H9 (cell line): ENCODE measurements at regions not wholly inside any gene's neighbourhood (a gene's known extent, or its start where the extent isn't known, plus 50 kb on each side); places are given as distances from the start of the nearest gene placed in this dataset.

Source experiments
- DNase-seq: peaks from one replicate; pipeline ENCODE4 v3.0.0-alpha.2; 2017
- H2AFZ ChIP-seq: one replicate; pipeline ENCODE4 v1.6.1; 2013; ENCODE audit warnings: mild to moderate bottlenecking, low read length, control low read depth, moderate library complexity
- H2AK5ac ChIP-seq: 2 replicates; pipeline ENCODE4 v1.6.1; 2013; ENCODE audit warnings: low read length, control low read depth, mixed read lengths; ENCODE audit not compliant: insufficient read length
- H2BK120ac ChIP-seq: one replicate; pipeline ENCODE4 v1.6.1; 2013; ENCODE audit warnings: low read depth, mild to moderate bottlenecking, low read length, control low read depth, inconsistent platforms; ENCODE audit not compliant: poor library complexity, severe bottlenecking
- H2BK12ac ChIP-seq: 2 replicates; pipeline ENCODE4 v1.6.1; 2013; ENCODE audit warnings: low read length, control low read depth, mixed read lengths, low read depth; ENCODE audit not compliant: insufficient read length
- H2BK15ac ChIP-seq: 2 replicates; pipeline ENCODE4 v1.6.1; 2013; ENCODE audit warnings: low read depth, low read length, control low read depth
- H2BK20ac ChIP-seq: one replicate; pipeline ENCODE4 v1.6.1; 2013; ENCODE audit warnings: low read depth, mild to moderate bottlenecking, low read length, control low read depth, inconsistent platforms; ENCODE audit not compliant: poor library complexity, severe bottlenecking
- H2BK5ac ChIP-seq: 2 replicates; pipeline ENCODE4 v1.6.1; 2013; ENCODE audit warnings: low read length, control low read depth, mixed read lengths; ENCODE audit not compliant: insufficient read length
- H3K14ac ChIP-seq: 2 replicates; pipeline ENCODE4 v1.6.1; 2013; ENCODE audit warnings: low read length, control low read depth; ENCODE audit not compliant: insufficient read depth
- H3K18ac ChIP-seq: 2 replicates; pipeline ENCODE4 v1.6.1; 2013; ENCODE audit warnings: low read depth, mild to moderate bottlenecking, mixed read lengths, low read length, control low read depth; ENCODE audit not compliant: insufficient read length
- H3K23ac ChIP-seq: 2 replicates; pipeline ENCODE4 v1.6.1; 2013; ENCODE audit warnings: low read length, control low read depth, mixed read lengths, low read depth; ENCODE audit not compliant: insufficient read length
- H3K23me2 ChIP-seq: 2 replicates; pipeline ENCODE4 v1.6.1; 2013; ENCODE audit warnings: low read depth, mild to moderate bottlenecking, mixed read lengths, low read length, control low read depth; ENCODE audit not compliant: insufficient read length, poor library complexity, severe bottlenecking
- H3K27ac ChIP-seq: 2 replicates; pipeline ENCODE4 v1.5.1; 2013; ENCODE audit warnings: low read length, control low read depth, mixed read lengths, low read depth; ENCODE audit not compliant: insufficient read length
- H3K27me3 ChIP-seq: 2 replicates; pipeline ENCODE4 v1.6.1; 2013; ENCODE audit warnings: low read length, control low read depth, inconsistent platforms; ENCODE audit not compliant: insufficient read depth
- H3K4ac ChIP-seq: 2 replicates; pipeline ENCODE4 v1.6.1; 2013; ENCODE audit warnings: low read depth, mild to moderate bottlenecking, control low read depth, inconsistent platforms, low read length, moderate library complexity
- H3K4me1 ChIP-seq: 2 replicates; pipeline ENCODE4 v1.6.1; 2013; ENCODE audit warnings: low read length, control low read depth, inconsistent platforms; ENCODE audit not compliant: insufficient read depth
- H3K4me2 ChIP-seq: 2 replicates; pipeline ENCODE4 v1.6.1; 2013; ENCODE audit warnings: low read length, control low read depth, mixed read lengths; ENCODE audit not compliant: insufficient read length, insufficient read depth
- H3K56ac ChIP-seq: 2 replicates; pipeline ENCODE4 v1.6.1; 2013; ENCODE audit warnings: low read depth, mild to moderate bottlenecking, mixed read lengths, low read length, control low read depth; ENCODE audit not compliant: insufficient read length
- H3K79me1 ChIP-seq: 2 replicates; pipeline ENCODE4 v1.6.1; 2013; ENCODE audit warnings: low read depth, mild to moderate bottlenecking, moderate library complexity, low read length, control low read depth, inconsistent platforms; ENCODE audit not compliant: insufficient read depth, poor library complexity, severe bottlenecking
- H3K79me2 ChIP-seq: 2 replicates; pipeline ENCODE4 v1.6.1; 2013; ENCODE audit warnings: low read length, control low read depth, inconsistent platforms; ENCODE audit not compliant: insufficient read depth
- H3K9ac ChIP-seq: 2 replicates; pipeline ENCODE4 v1.6.1; 2013; ENCODE audit warnings: low read length, control low read depth, mixed read lengths; ENCODE audit not compliant: insufficient read length; ENCODE audit errors: extremely low read depth
- H3K9me3 ChIP-seq: one replicate; pipeline ENCODE4 v1.6.1; 2013; ENCODE audit warnings: low read depth, low read length, inconsistent platforms; ENCODE audit not compliant: control insufficient read depth
- H3T11ph ChIP-seq: one replicate; pipeline ENCODE4 v1.6.1; 2013; ENCODE audit warnings: mild to moderate bottlenecking, low read length, control low read depth, inconsistent platforms
- H4K20me1 ChIP-seq: one replicate; pipeline ENCODE4 v1.6.1; 2013; ENCODE audit not compliant: control insufficient read depth, insufficient read length, insufficient read depth
- H4K5ac ChIP-seq: 2 replicates; pipeline ENCODE4 v1.6.1; 2013; ENCODE audit warnings: low read depth, mild to moderate bottlenecking, mixed read lengths, low read length, control low read depth; ENCODE audit not compliant: insufficient read length
- H4K8ac ChIP-seq: replicated peaks from 2 replicates; pipeline ENCODE4 v1.6.1; 2013; ENCODE audit warnings: low read length, control low read depth, mixed read lengths, low read depth; ENCODE audit not compliant: insufficient read length
- H4K91ac ChIP-seq: 2 replicates; pipeline ENCODE4 v1.6.1; 2013; ENCODE audit warnings: low read depth, mild to moderate bottlenecking, moderate library complexity, mixed read lengths, low read length, control low read depth; ENCODE audit not compliant: insufficient read length
- H3K27ac Mint-ChIP-seq, 3 experiments: 2 replicates in 2 of 3; 3 replicates in 1 of 3; pipeline ENCODE4 v1.8.0; 2020 to 2021; ENCODE audit warnings: mixed read lengths in 3 of 3, mild to moderate bottlenecking in 1 of 3, moderate library complexity in 1 of 3
- H3K27me3 Mint-ChIP-seq: 2 replicates; pipeline ENCODE4 v1.8.0; 2021; ENCODE audit warnings: low read depth, mild to moderate bottlenecking, moderate library complexity, mixed read lengths
- H3K36me3 Mint-ChIP-seq, 3 experiments: 2 replicates in 2 of 3; 3 replicates in 1 of 3; pipeline ENCODE4 v1.8.0; 2020 to 2021; ENCODE audit warnings: low read depth in 3 of 3, mixed read lengths in 3 of 3; ENCODE audit not compliant: insufficient read depth in 1 of 3
- H3K4me1 Mint-ChIP-seq, 2 experiments: 2 replicates each; pipeline ENCODE4 v1.8.0; 2020; ENCODE audit warnings: mixed read lengths in 2 of 2
- H3K4me3 Mint-ChIP-seq, 2 experiments: 2 replicates in 1 of 2; 3 replicates in 1 of 2; pipeline ENCODE4 v1.8.0; 2020 to 2021; ENCODE audit warnings: mild to moderate bottlenecking in 2 of 2, mixed read lengths in 2 of 2, moderate library complexity in 1 of 2
- H3K9me3 Mint-ChIP-seq, 2 experiments: 2 replicates in 1 of 2; 3 replicates in 1 of 2; pipeline ENCODE4 v1.8.0; 2020; ENCODE audit warnings: mild to moderate bottlenecking in 2 of 2, mixed read lengths in 2 of 2, moderate library complexity in 1 of 2
- CTCF ChIP-seq: fragments of 200-600 bp; sonication (generic); conservative IDR thresholded peaks from 3 replicates; pipeline ENCODE4 v1.8.0; 2021; ENCODE audit warnings: antibody characterized with exemption, mild to moderate bottlenecking
- WGBS: extraction: QIAGEN DNeasy Blood & Tissue Kit; methylation state at CpG from one replicate; pipeline ENCODE4 v1.1.7; 2013; ENCODE audit warnings: missing lambda C conversion rate, low lambda C conversion rate, mixed read lengths; ENCODE audit not compliant: insufficient read length; ENCODE audit errors: extremely low coverage; 5-methylcytosine and 5-hydroxymethylcytosine counted together

- no peaks in the 10 kb centered on the region for H3K36me3 Mint-ChIP-seq
- no peak overlapping the region for H3K4me3 Mint-ChIP-seq
- H3T11ph ChIP-seq, result no peak overlapping the region
- no CpG with 5 or more reads among the region's 10 CpGs for WGBS
- H3K79me1 ChIP-seq, result no peaks in the 10 kb centered on the region
- H3K27me3 ChIP-seq, result no peaks in the 10 kb centered on the region
- no peak overlapping the region for H3K9ac ChIP-seq
- no peaks in the 10 kb centered on the region for H3K9me3 ChIP-seq
- H3K9me3 Mint-ChIP-seq, result no peaks in the 10 kb centered on the region
- no peak overlapping the region for H3K14ac ChIP-seq
- no peak for TF ChIP-seq CTCF
- H2BK120ac ChIP-seq, result no peak overlapping the region
- H3K56ac ChIP-seq, result no peak overlapping the region
- H3K4me1 ChIP-seq, result no peaks in the 10 kb centered on the region; the same call in 1 of the 2 replicates
- no peaks in the 10 kb centered on the region for H3K27me3 Mint-ChIP-seq
- no peaks in the 10 kb centered on the region for H3K79me2 ChIP-seq
- no peak overlapping the region for H2BK12ac ChIP-seq
- peaks cover 11 to 22% of the 10 kb centered on the region in 2 experiments for H3K4me1 Mint-ChIP-seq
- DNase-seq, result peak; percentile 38
- H4K5ac ChIP-seq, result no peak overlapping the region
- peak overlapping the region in 2 of 3 experiments; percentile 45 to 72; a peak in 4 of 7 replicates for H3K27ac Mint-ChIP-seq
- no peak overlapping the region for H2AK5ac ChIP-seq
- H2BK5ac ChIP-seq, result no peak overlapping the region
- no peak overlapping the region for H3K4ac ChIP-seq
- no peak overlapping the region for H2AFZ ChIP-seq
- no peaks in the 10 kb centered on the region for H4K20me1 ChIP-seq
- no peak overlapping the region for H4K8ac ChIP-seq
- no peak overlapping the region for H2BK20ac ChIP-seq
- no peaks in the 10 kb centered on the region for H3K23me2 ChIP-seq
- no peak overlapping the region for H3K18ac ChIP-seq
- H3K4me2 ChIP-seq, result no peak overlapping the region
- no peak overlapping the region for H3K27ac ChIP-seq
- H2BK15ac ChIP-seq, result no peak overlapping the region
- no peak overlapping the region for H3K23ac ChIP-seq
- no peak overlapping the region for H4K91ac ChIP-seq
Measured at GRCh38 chr18:45324495-45325113, 290.7 kb upstream of the SLC14A2 start.
